OCI-M2 (cell line): ENCODE measurements at regions not wholly inside any gene's neighbourhood (a gene's known extent, or its start where the extent isn't known, plus 50 kb on each side); places are given as distances from the start of the nearest gene placed in this dataset.
"Not testable (repeated sequence)": the region's sequence is repeated elsewhere in the genome, so short reads cannot be mapped to it uniquely, and the experiment has no call there.

Experiments
- DNase-seq: peaks from one replicate; lab custom pipeline; 2025; ENCODE audit not compliant: unreplicated experiment; lab: John Stamatoyannopoulos, UW

GRCh38 chr7:149334930-149335329 lies 72.9 kb downstream of the ZNF783 start:
- DNase-seq = no peak

GRCh38 chr7:149348758-149349369 lies 86.9 kb downstream of the ZNF783 start:
- DNase-seq = no peak

DNA sequence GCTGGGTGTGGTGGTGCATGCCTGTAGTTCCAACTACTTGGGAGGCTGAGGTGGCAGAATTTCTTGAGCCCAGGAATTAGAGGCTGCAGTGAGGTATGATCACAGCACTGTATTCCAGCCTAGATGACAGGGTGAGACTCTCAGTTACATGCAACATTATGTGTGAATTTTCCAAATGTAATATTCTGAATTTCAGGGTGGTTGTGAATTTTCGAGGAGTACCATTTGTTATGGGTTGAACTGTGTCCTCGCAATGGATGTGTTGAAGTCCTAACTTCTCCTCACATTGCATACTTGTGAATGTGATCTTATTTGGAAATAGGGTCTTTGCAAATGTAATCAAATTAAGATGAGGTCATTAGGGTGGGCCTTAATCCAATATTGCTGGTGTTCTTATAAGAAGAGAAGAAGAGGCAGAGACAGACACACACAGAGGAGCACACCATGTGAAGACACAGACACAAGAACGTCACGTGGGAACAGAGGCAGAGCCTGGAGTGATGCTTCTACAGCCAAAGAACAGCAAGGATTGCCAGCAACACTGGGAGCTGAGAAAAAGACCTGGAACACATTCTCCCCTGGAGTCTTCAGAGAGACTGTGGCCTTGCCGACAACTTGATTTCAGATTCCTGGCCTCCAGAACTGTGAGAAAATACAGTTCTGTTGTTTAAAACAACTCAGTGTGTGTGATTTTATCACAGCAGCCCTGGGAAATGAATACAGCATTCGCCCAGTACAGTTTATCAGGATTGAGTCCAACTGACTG lies 91.9 kb downstream of the ZNF783 start:
- DNase-seq = no peak

DNA sequence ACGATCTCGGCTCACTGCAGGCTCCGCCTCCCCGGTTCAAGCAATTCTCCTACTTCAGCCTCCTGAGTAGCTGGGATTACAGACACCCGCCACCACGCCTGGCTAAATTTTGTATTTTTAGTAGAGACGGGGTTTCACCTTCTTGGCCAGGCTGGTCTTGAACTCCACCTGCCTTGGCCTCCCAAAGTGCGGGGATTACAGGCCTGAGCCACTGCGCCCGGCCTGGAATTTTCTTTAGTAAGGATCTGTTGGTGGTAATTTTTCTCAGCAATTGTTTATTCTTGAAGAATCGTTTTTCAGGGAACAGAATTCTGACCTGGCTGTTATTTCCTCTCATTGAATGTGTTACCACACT lies 93.0 kb downstream of the ZNF783 start:
- DNase-seq = not testable (repeated sequence)

DNA sequence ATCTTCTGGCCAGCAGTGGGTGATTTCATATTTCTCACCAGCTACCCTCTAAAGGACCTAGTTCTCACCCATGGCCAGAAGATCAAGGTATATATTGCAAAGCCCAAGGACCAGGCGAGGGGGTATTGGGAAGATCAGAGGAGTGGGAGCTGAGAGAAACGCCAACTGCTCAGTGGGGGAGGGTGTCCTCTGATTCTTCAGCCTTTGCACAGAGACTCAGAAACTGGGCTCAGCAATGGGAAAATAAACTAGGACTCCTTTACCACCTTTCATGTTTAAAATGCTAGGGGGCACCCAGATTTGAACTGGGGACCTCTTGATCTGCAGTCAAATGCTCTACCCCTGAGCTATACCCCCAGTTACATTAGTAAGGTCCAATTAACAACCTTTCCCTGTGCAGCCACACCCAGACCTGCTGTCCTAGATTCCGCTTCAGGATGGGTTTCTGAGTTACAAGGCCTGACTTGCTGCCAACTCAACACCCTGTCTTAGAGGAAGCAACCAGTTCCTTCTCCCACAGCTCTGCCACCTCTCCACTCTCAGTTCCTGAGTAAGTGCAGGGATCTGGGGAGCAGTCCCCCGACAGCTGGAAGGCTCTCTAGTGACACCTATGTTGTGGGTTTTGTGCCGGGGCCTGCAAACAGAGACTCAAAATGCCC lies 93.5 kb downstream of the ZNF783 start:
- DNase-seq = no peak

- DNase-seq = no peak
Observed at GRCh38 chr7:149362696-149363095, 98.2 kb downstream of the ZNF777 start.

GRCh38 chr7:149367418-149368180 lies 93.3 kb downstream of the ZNF777 start:
- peak; percentile 31 for DNase-seq

DNA sequence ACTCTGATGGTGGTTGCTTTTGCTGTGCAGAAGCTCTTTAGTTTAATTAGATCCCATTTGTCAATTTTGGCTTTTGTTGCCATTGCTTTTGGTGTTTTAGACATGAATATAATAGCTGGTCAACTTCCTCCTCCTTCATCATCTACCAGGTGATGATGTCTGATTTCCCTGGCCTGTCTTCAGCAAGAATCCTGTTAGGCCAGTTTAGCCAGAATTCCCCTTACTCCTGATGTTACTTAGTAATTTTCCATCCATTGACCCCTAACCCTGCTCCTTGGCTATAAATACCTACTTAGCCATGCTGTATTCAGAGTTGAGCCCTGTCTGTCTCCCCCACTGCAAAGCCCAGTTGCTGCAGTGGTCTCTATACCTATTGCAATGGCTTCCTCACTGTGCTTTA lies 91.4 kb downstream of the ZNF777 start:
- DNase-seq = no peak

DNA sequence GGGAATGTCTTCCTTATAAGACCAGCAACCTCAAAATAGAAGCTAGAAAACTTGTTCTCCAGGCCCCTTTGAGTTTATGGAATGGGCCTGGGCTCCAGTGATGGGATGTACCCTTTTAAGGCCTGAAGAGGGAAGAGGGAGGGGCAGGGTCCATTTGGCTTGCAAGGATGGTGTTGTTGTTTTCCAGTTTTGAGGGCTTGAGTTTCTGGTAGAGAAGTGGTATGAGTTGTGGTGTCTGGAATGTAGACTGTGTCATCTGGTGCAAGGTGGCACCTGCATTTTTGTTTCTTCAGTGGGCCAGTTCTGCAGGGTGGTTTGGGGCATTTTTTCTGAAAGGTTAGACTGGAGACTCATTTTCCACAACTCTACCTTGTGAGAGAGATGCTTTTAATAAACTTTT lies 90.1 kb downstream of the ZNF777 start:
- no peak for DNase-seq

- DNase-seq = no peak
Observed at GRCh38 chr7:149373089-149373488, 87.8 kb downstream of the ZNF777 start.

DNA sequence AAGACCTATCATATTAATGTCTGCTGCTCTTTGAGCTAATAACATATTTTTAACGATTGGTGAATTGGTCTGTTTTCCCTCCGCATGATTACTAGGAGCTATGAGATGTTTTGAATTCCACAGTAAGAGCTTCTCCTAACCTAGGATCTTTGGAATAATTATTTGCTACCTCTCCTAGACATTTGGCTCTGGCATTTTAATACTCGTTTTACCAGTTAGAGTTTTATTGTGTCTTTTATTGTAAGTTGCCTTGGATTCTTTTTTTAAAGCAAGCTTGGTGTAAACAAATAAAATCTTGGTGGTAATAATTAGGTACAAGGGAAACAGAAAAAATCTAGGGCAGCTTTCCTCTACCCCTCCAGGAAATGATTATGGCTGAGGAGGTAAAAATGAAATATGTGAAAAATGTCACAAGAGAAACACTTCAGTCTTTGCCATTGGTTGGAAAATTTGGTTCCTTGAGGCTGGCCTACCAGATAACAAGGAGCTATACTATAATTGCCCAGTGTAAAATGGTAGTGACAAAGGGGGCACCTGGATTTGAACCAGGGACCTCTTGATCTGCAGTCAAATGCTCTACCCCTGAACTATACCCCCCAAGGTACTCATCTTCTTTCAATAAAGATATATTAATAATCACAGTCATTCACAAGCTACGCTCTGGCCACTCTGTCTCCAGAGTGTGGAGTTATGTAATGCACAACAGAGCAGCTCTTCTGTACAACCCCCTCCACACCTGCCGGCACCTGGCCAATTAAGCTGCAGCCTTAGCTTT lies 85.4 kb downstream of the ZNF777 start:
- no peak for DNase-seq

DNA sequence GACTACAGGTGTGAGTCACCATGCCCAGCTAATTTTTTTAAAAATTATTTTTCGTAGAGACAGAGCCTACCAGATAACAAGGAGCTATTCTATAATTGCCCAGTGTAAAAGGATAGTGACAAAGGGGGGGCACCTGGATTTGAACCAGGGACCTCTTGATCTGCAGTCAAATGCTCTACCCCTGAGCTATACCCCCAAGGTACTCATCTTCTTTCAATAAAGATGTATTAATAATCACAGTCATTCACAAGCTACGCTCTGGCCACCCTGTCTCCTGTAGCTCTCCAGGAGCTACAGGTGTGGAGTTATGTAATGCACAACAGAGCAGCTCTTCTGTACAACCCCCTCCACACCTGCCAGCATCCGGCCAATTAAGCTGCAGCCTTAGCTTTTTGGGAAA lies 83.5 kb downstream of the ZNF777 start:
- DNase-seq = no peak

- no peak for DNase-seq
Observed at GRCh38 chr7:149379625-149380024, 81.2 kb downstream of the ZNF777 start.

- DNase-seq = no peak
Observed at GRCh38 chr7:149381245-149381644, 79.6 kb downstream of the ZNF777 start.
